Stimulated activated CD4-positive, alpha-beta T cell treated with anti-CD3 and anti-CD28 coated beads, Interleukin-1b, Interleukin-23, amount 100 ng/mL, for 24 hours (primary cell): ENCODE measurements at regions not wholly inside any gene's neighbourhood (a gene's known extent, or its start where the extent isn't known, plus 50 kb on each side); places are given as distances from the start of the nearest gene placed in this dataset.
A peak's percentile ranks its signal among the peaks of the same experiment; 100 is the strongest.

Experiments
- DNase-seq, 4 experiments: peaks; one replicate each; pipeline ENCODE4 v3.0.0-alpha.2; 2020; ENCODE audit warnings: low read depth in 4 of 4, low spot score in 1 of 4

DNA sequence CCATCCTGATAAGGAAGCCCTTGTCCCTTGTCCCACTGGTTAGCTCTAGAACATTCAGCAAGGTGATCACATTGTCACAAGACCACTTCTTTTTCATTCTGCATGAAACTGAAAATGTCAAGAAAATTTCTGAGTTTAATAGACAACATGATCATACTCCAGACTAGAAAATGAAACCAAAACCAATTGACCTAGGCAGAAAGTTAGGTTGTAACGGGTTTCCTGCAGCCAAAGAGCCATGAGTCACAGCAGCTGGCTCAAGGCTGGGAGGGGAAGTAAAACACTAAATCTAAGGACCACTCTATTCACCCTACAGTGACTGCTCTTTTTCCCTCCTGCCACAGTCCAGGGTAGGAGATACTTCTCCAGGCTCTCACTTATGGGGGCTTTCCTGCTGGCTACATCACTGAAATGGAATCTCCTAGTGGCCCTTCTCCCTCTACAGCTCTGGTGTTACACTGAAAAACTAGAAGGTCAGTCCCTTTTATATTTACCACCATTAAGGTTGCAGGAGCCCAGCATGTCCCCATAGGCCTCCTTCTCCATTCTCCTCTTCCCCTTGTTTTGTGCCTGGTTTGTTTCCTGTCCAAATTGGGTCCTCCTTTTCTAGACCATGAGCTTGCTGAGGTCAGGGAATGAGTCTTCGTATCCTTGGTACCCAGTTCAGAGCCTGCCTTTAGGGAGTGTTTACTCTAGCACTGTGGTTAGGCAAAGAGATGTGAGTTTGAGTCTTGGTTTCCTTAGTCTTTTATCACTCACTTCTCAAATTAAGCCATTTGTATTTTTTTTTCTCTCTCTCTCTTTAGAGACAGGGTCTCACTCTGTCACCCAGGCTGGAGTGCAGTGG lies 236.5 kb upstream of the JUN start:
- peak in 2 of 4 experiments; percentile 9 to 13 for DNase-seq

- DNase-seq, result no peak
These were observed 238.4 kb upstream of the JUN start for GRCh38 chr1:59022199-59022598.

DNA sequence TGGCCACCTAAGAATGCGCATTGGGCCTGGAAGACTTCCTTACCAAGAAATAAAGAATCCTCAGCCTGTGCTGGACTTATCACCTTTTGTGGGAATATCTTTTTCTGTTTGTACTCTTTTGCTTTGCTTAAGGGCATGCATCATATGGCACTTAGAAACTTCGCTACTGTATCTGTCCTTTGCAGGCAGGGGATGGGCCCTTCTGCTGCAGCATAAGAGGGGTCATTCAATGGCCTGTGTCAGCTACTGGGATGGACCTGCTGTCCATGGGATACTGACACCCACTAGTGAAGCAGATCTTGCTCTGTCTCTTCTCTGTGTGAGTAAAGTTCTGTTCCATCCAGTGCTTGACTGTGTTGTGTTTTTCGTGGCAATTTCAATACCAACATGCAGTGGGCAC lies 239.0 kb upstream of the JUN start:
- DNase-seq, result no peak

DNA sequence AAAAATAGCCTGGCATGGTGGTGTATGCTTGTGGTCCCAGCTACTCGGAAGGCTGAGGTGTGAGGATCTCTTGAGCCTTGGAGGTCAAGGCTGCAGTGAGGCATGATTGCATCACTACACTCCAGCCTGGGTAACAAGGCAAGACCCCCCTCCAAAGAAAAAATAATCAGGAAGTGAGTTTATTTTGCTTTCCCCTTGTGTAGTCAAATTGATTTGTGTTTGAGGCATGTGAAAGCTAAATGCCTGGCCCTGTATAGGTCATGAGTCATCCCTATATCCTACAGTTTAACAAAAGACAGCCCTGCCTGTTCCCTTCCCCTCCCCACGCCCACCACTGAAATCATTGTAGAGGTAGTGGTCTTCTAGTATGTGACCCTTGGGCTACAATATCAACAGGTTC lies 241.4 kb upstream of the JUN start:
- no peak for DNase-seq

DNA sequence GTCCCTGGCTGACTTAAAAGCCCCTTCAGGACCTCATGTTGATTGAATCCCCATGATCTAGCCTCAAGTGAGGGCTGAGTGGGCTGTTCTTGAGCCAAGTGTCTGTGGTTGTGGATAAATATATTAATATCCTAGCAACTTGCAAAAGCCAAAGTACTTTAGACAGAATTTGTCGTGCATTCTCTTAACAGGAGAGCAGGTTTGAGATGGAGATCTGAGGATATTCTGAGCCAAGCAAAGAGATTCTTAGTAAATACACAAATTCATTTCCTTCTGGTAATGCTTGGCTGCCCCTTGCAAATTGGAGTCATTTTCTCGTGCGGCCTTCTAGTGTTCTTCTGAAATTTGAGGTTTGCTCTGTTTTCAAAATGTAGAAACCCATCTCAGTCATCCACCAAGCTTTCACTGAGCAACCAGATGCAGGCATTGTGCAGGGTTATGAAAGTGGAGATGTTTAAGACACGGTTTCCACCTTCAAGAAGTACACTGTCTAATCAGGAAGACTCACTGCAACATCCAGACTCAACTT lies 242.1 kb upstream of the JUN start:
- DNase-seq, result no peak

DNA sequence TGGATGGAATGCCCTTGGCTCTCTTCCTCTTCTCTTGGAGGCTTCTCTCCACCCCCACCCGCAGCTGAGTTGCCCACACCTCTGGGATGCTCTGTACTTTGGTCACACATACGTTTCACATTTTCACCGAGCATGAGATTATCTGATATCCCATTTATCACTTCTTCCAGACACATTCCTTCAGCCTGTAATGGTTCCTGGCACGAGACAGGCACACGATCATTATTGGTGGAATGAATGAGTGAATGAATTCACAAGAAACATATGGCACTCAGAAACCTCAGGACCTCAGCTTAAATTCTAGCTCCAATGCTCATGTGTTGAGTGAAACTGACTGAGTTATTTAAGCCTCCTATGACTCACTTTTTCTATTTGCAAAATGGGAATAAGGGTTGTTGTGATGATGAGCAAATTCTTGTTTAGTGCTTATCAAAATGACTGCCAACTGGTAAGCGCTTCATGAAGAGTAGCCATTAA lies 242.7 kb upstream of the JUN start:
- no peak for DNase-seq

DNA sequence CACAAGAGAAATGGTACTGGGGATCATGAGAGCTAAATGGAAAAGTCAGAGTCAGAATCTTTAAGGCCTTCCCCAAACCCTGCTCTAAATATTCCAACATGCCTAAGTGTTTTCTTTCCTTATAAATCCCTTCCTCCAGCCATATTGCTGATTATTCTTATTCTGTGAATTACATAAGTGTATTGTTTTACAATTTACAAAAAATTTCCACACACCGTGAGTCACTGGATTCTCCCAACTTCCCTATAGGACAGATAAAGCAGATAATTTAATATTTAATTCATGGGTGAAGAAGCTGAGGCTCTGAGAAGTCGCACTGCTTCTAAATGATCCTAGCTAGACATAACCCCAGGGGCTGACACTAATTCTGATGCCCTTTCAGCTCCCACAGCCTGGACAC lies 243.3 kb upstream of the JUN start:
- no peak for DNase-seq

GRCh38 chr1:59028048-59028447 lies 244.2 kb upstream of the JUN start:
- DNase-seq, result no peak

DNA sequence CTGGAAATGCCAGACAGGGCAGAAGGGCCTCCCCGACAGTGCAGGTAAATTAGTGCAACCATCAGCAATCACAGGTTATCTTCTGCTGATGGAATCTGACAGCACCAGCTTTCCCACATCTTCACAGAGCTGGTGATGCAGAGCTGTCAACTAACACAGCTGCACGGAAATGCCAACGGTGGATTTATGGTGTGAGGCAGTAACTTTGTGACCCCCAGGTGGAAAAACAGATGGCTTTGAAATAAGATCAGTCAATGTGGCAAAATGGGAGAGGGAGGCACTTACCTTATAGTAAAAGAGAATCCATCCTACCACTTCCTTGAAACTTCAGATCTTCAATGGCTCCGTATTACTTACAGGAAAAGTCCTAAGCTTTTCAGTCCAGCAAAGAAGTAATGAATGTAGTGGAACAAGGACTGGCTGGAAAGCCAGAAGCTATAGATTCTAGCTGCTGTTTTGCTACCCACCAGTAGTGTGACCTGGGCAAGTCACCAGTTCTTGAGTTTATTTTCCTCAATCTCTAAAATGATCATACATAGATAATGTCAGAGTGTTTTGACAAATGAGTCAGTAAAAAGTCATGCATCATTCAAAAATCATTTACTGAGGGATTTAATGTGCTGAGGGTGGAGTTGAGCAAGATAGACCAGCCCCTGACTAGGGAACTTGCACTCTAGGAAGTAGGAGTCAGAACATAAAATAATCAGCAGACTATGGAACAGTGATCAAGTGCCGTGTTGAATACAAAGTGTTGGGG lies 245.7 kb upstream of the JUN start:
- no peak for DNase-seq

GRCh38 chr1:59032228-59032627 lies 248.4 kb upstream of the JUN start:
- no peak for DNase-seq

GRCh38 chr1:59033761-59034160 lies 249.9 kb upstream of the JUN start:
- DNase-seq, result no peak

DNA sequence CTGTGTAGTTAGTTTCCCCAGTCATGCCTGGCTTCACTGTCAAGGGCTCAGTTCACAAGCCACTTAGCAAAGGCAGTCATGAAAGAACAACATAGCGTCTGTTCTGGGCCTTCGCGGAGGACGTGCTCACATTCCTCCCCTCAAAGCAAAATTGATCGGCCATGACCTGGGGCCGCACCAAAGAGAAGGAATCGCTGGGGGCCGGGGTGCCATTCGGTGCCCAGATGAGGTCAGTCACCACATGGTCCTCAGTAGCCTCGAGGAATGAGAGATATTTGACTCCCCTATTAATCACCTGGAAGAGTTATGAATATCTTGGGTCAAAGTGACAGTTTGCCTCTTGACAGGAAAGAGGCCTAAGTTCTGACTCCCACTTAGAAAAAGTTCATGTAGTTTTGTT lies 251.1 kb upstream of the JUN start:
- no peak for DNase-seq

DNA sequence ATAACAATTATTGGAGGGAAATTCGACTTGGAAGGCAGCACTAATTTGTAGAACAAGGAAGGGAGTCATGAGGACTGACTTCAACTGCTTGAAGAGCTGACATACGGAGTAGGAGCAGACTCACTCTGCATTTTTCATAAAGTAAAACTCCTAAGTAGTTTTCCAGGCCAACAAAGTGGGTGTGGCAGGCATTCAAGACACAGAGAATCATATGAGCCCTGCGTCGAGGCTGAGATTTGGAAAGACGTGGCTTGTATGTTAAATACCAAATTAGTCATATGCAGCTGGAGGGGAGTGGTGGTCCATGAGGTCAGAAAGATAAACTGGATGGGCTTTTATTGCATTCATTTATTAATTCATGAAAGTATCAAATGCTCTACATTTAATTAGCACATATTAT lies 255.7 kb upstream of the JUN start:
- DNase-seq, result no peak

GRCh38 chr1:59040486-59040885 lies 256.4 kb upstream of the FGGY start:
- DNase-seq, result no peak

DNA sequence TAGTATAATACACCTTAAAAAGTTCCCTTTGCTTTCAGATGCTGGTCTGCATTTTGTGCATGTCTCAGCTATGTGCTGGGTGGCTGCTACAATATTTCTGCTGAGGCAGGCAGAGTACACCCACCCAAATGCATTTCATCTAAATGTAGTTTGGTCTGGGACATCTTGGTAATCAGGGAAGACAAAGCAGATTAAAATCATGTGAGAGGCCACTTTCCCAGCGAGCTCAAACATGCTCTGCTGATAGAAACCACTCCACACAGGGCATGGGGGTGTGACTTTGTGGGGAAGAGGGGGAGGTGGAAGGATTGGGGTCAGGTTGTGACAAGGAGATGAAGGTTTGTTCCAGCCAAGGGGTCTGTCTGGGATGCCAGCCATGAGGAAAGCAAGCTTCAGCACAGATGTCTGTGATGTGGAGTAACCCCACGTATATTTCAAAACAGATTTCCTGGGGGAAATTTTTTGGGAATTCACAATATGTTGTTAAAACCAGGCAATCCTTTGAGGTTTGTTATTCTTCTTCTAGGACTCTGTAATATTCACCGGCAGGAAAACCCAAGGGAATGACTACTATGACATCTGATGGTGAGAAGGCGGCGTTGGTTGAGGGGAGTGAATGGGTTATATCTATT lies 255.1 kb upstream of the FGGY start:
- DNase-seq, result no peak

- DNase-seq, result no peak
These were observed 253.1 kb upstream of the FGGY start for GRCh38 chr1:59043796-59044195.

DNA sequence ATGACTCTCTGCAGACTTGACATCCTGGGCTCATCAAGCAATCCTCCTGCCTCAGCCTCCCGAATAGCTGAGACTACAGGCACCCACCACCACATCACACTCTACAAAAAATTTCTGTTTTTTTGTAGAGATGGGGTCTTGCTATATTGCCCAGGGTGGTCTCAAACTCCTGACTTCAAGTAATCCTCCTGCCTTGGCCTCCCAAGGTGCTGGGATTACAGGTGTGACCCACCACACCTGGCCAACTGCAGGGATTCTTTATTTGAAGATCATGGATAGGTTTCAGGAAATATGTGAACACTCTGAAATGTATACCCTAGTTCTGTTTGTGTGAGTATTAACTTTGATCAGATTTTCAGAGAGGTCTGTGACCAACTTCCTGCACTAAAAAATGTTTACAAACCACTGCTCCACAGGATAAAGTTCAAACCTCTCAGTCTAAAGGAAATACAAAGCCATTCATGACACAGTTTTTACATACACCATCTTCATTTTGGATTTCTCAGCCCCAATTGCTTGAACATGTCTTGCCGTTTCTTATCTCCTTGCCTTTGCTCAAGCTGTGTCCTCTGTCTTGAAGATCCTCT lies 252.3 kb upstream of the FGGY start:
- no peak for DNase-seq

DNA sequence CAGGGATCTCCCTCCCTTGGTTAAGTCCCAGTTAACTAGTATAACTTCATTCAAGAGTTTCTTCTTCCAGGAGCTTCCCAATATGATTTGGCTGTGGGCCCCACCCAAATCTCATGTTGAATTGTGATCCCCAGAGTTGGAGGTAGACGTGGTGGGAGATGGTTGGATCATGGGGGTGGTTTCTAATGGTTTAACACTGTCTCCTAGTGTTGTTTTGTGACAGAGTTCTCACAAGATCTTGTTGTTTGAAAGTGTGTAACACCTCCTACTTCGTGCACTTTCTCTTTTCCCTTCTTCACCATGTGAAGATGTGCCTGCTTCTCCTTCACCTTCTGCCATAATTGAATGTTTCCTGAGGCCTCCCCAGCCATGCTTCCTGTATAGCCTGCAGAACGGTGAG lies 251.8 kb upstream of the FGGY start:
- DNase-seq, result no peak

GRCh38 chr1:59045636-59046035 lies 251.3 kb upstream of the FGGY start:
- no peak for DNase-seq

GRCh38 chr1:59046134-59046533 lies 250.8 kb upstream of the FGGY start:
- DNase-seq, result no peak

GRCh38 chr1:59046730-59047157 lies 250.2 kb upstream of the FGGY start:
- DNase-seq, result peak in 1 of 4 experiments; percentile 13
